Activated CD8-positive, alpha-beta T cell treated with anti-CD3 and anti-CD28 coated beads for 36 hours (primary cell): ENCODE measurements at regions not wholly inside any gene's neighbourhood (a gene's known extent, or its start where the extent isn't known, plus 50 kb on each side); places are given as distances from the start of the nearest gene placed in this dataset.

Source experiments
- ATAC-seq: fragments of 200-7000 bp; cut with Tn5 transposase; one replicate; pipeline ENCODE4 v1.10.0; 2021; ENCODE audit warnings: mild to moderate bottlenecking, moderate library complexity
- CTCF ChIA-PET: fragments of 350-600 bp; sonication (Branson Sonifier 250); formaldehyde crosslinking; loops from one replicate; lab custom pipeline; 2021; ENCODE audit warnings: antibody characterized with exemption; lab: Charles Lee
- POLR2A ChIA-PET: fragments of 350-600 bp; sonication (Branson Sonifier 250); formaldehyde crosslinking; loops from one replicate; lab custom pipeline; 2021; ENCODE audit warnings: antibody characterized with exemption; lab: Charles Lee
- DNase-seq: peaks from one replicate; pipeline ENCODE4 v3.0.0-alpha.2; 2020
- H3K27ac Mint-ChIP-seq: one replicate; pipeline ENCODE4 v1.8.0; 2021; ENCODE audit warnings: mild to moderate bottlenecking, mixed read lengths
- H3K27me3 Mint-ChIP-seq: one replicate; pipeline ENCODE4 v1.8.0; 2021; ENCODE audit warnings: mixed read lengths
- H3K36me3 Mint-ChIP-seq: one replicate; pipeline ENCODE4 v1.8.0; 2021; ENCODE audit warnings: low read depth, mixed read lengths
- H3K4me1 Mint-ChIP-seq: one replicate; pipeline ENCODE4 v1.8.0; 2021; ENCODE audit warnings: low read depth, mixed read lengths
- H3K4me3 Mint-ChIP-seq: one replicate; pipeline ENCODE4 v1.8.0; 2021; ENCODE audit warnings: mild to moderate bottlenecking, moderate library complexity, mixed read lengths
- H3K9me3 Mint-ChIP-seq: one replicate; pipeline ENCODE4 v1.8.0; 2021; ENCODE audit warnings: mixed read lengths
- intact Hi-C: fragments of 100-400 bp; cut with micrococcal nuclease; formaldehyde crosslinking; loops from one replicate; pipeline ENCODE4 v1.10.0; 2022
- TF ChIP-seq, protein P1 (sequence below): fragments of 200-600 bp; IDR thresholded peaks from one replicate; pipeline ENCODE4 v1.8.0; 2022; ENCODE audit warnings: antibody characterized with exemption, mild to moderate bottlenecking

DNA sequence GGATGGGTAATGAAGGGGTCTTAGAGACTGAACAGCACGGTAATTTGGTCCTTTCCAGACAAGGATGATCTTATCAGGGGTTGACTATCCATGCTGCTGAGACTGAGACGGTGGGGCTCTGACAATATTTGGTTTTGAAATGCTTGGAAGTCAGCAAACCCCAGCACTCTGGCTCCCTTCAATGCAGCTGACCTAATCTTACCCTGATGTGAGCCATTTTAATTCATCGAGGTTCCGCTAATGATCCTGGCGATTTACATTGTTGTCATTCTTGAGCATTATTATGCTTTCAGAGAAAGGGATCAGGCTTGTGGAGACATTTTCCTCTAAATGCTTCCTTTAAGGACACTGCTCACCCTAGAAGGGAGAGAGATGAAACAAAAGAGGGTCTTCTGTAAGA lies 114.6 kb upstream of the BMPER start:
- Mint-ChIP-seq H3K36me3 (no peaks in the 10 kb centered on the region), H3K4me3 (no peak overlapping the region), H3K9me3 (no peaks in the 10 kb centered on the region), H3K27ac (no peak overlapping the region), H3K4me1 (no peaks in the 10 kb centered on the region), H3K27me3 (no peaks in the 10 kb centered on the region)
- no peak for DNase-seq
- TF ChIP-seq, protein P1, sequence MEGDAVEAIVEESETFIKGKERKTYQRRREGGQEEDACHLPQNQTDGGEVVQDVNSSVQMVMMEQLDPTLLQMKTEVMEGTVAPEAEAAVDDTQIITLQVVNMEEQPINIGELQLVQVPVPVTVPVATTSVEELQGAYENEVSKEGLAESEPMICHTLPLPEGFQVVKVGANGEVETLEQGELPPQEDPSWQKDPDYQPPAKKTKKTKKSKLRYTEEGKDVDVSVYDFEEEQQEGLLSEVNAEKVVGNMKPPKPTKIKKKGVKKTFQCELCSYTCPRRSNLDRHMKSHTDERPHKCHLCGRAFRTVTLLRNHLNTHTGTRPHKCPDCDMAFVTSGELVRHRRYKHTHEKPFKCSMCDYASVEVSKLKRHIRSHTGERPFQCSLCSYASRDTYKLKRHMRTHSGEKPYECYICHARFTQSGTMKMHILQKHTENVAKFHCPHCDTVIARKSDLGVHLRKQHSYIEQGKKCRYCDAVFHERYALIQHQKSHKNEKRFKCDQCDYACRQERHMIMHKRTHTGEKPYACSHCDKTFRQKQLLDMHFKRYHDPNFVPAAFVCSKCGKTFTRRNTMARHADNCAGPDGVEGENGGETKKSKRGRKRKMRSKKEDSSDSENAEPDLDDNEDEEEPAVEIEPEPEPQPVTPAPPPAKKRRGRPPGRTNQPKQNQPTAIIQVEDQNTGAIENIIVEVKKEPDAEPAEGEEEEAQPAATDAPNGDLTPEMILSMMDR = no peak
- CTCF ChIA-PET = no interaction called here
- POLR2A ChIA-PET = no interaction called here
- intact Hi-C loops = no loop called here
- no peak for ATAC-seq

DNA sequence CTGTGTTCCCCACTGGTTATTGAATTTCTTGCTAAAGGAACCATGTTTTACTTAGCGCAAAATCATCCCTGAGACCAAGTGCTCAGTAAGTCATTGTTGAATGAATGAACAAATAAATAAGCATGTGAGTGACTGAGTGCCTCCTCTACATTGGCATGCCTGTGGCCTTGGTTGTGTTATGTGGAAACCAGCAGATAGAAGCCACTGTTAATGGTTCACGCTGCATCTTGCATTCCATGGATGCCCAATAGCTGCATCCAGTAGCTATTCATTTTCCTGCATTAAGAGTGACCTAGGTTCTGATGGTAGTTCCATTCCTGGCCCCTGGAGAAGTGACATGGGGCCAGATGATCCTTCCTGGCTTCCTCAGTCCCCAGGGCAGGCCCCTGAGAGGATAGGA lies 113.3 kb upstream of the BMPER start:
- intact Hi-C loops = no loop called here
- ATAC-seq = no peak
- H3K27me3 Mint-ChIP-seq = no peaks in the 10 kb centered on the region
- DNase-seq = no peak
- TF ChIP-seq, protein P1 = no peak
- POLR2A ChIA-PET = no interaction called here
- H3K27ac Mint-ChIP-seq = no peak overlapping the region
- CTCF ChIA-PET = no interaction called here
- no peaks in the 10 kb centered on the region for H3K36me3 Mint-ChIP-seq
- H3K4me1 Mint-ChIP-seq = no peaks in the 10 kb centered on the region
- H3K9me3 Mint-ChIP-seq = no peaks in the 10 kb centered on the region
- no peak overlapping the region for H3K4me3 Mint-ChIP-seq

DNA sequence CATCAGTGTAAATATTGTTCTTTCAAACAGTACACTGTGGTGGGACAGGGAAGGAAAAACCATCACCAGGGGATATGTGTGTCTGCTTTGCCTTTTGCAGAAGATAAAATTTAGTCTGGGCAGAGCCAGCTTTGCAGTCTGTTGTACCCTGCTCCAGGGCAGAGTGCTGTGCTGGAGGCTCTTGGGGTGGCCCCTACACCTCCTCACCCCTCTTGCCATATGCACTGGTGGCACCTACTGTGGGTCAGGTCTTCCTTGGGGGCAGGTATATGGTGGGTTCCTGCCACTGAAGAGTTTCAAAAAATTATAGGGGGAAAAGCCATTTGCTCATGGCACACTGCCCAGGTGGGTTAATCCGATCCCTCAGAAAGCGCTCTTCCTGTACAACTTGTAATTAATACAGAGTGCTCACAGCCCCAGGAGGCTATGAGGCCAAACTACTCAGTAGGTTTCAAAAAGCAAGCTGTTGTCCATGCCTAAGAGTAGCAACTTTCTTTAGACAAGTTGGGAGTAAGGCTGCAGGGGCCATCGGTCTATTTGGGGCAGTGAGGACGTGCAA lies 112.7 kb upstream of the BMPER start:
- DNase-seq (no peak), ATAC-seq (no peak)
- ChIA-PET POLR2A (no interaction called here), CTCF (no interaction called here)
- no peaks in the 10 kb centered on the region for H3K4me1 Mint-ChIP-seq
- H3K27me3 Mint-ChIP-seq = no peaks in the 10 kb centered on the region
- H3K27ac Mint-ChIP-seq = no peak overlapping the region
- H3K9me3 Mint-ChIP-seq = no peaks in the 10 kb centered on the region
- H3K36me3 Mint-ChIP-seq = no peaks in the 10 kb centered on the region
- intact Hi-C loops = no loop called here
- no peak overlapping the region for H3K4me3 Mint-ChIP-seq
- TF ChIP-seq, protein P1 = no peak

DNA sequence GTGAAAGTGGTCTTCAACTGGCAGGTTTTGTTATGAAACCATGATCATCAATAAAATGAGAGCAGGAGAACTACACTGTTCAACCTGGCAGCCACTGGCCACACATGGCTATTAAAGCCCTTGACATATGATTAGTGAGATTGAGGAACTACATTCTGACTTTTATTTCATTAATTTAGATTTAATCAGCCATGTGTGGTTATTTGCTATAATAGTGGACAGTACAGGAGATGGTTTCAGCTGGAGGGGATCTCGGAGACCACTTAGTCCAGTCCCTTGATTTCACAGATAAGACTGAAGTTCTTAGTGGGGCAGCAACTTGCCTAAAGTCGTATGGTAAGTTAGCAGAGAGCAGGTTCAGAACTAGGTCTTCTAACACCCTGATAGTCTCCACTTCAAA lies 111.7 kb upstream of the BMPER start:
- no peak for DNase-seq
- Mint-ChIP-seq H3K36me3 (no peaks in the 10 kb centered on the region), H3K4me1 (no peaks in the 10 kb centered on the region), H3K27me3 (no peaks in the 10 kb centered on the region), H3K27ac (no peak overlapping the region), H3K4me3 (no peak overlapping the region), H3K9me3 (no peaks in the 10 kb centered on the region)
- no peak for ATAC-seq
- ChIA-PET CTCF (no interaction called here), POLR2A (no interaction called here)
- TF ChIP-seq, protein P1 = no peak
- intact Hi-C loops = no loop called here

DNA sequence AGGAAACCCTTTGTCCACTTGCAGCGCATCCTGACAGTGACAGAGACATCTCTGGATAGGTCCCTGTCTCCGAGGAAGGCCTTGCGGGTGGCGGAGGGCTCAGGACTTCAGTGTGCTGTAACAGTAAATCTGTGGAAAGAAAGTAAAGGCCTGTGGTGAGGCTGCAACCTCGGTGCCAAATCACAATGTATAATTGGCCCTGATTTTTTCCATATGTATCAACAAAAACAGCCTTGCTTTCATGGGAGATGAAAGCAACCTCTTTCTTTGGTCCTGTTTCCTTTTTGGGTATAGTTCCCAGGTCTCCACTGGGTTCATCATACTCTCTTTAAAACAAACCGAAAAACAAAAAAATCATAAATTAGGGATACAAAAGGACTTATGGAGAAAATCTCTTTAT lies 110.9 kb upstream of the BMPER start:
- intact Hi-C loops = no loop called here
- ATAC-seq (no peak), DNase-seq (no peak)
- ChIA-PET POLR2A (no interaction called here), CTCF (no interaction called here)
- Mint-ChIP-seq H3K4me3 (no peak overlapping the region), H3K27me3 (no peaks in the 10 kb centered on the region), H3K4me1 (no peaks in the 10 kb centered on the region), H3K36me3 (no peaks in the 10 kb centered on the region), H3K9me3 (no peaks in the 10 kb centered on the region), H3K27ac (no peak overlapping the region)
- TF ChIP-seq, protein P1 = no peak
